CD4-positive, CD25-positive, alpha-beta regulatory T cell (primary cell): ENCODE measurements at regions not wholly inside any gene's neighbourhood (a gene's known extent, or its start where the extent isn't known, plus 50 kb on each side); places are given as distances from the start of the nearest gene placed in this dataset.

ENCODE experiments used
- ATAC-seq, 2 donors: fragments of 150-1000 bp; cut with Tn5 transposase; one replicate each; pipeline ENCODE4 v1.10.0; 2021; ENCODE audit warnings: low read depth in 2 of 2, moderate number of reproducible peaks in 2 of 2, moderate library complexity in 1 of 2
- DNase-seq, 3 donors: peaks; one replicate each; pipeline versions ENCODE4 v3.0.0 to v3.0.0-alpha.2; 2012 to 2022; ENCODE audit warnings: mixed read lengths in 1 of 3
- H3K27ac ChIP-seq: one replicate; pipeline ENCODE4 v1.7.0; 2013; ENCODE audit warnings: mild to moderate bottlenecking, low read length; ENCODE audit not compliant: insufficient read depth, poor library complexity, severe bottlenecking
- H3K27me3 ChIP-seq: one replicate; pipeline ENCODE4 v1.7.0; 2013; ENCODE audit warnings: low read length; ENCODE audit not compliant: control insufficient read depth, insufficient read depth
- H3K36me3 ChIP-seq: one replicate; pipeline ENCODE4 v1.7.0; 2013; ENCODE audit warnings: mild to moderate bottlenecking, low read length, moderate library complexity; ENCODE audit not compliant: control insufficient read depth, insufficient read depth
- H3K4me1 ChIP-seq: 2 replicates; pipeline ENCODE4 v1.7.0; 2013; ENCODE audit warnings: mild to moderate bottlenecking, low read length; ENCODE audit not compliant: insufficient read depth, control insufficient read depth, poor library complexity, severe bottlenecking
- H3K4me3 ChIP-seq: one replicate; pipeline ENCODE4 v1.7.0; 2013; ENCODE audit warnings: low read depth, mild to moderate bottlenecking, low read length, moderate library complexity
- H3K9me3 ChIP-seq, 2 experiments: 1 replicate in 1 of 2; 2 replicates in 1 of 2; pipeline ENCODE4 v1.7.0; 2013; ENCODE audit warnings: low read length in 2 of 2, mild to moderate bottlenecking in 1 of 2, moderate library complexity in 1 of 2; ENCODE audit not compliant: control insufficient read depth in 2 of 2
- H3K27ac Mint-ChIP-seq, 3 donors: one replicate each; pipeline ENCODE4 v1.8.0; 2020 to 2022; ENCODE audit warnings: mild to moderate bottlenecking in 3 of 3, mixed read lengths in 3 of 3, moderate library complexity in 2 of 3
- H3K27me3 Mint-ChIP-seq: one replicate; pipeline ENCODE4 v1.8.0; 2022; ENCODE audit warnings: mild to moderate bottlenecking, mixed read lengths
- H3K36me3 Mint-ChIP-seq: one replicate; pipeline ENCODE4 v1.8.0; 2020; ENCODE audit warnings: mixed read lengths
- H3K4me1 Mint-ChIP-seq, 4 donors: one replicate each; pipeline ENCODE4 v1.8.0; 2020 to 2022; ENCODE audit warnings: mixed read lengths in 4 of 4, mild to moderate bottlenecking in 1 of 4
- H3K4me3 Mint-ChIP-seq, 4 donors: one replicate each; pipeline ENCODE4 v1.8.0; 2020 to 2022; ENCODE audit warnings: mild to moderate bottlenecking in 4 of 4, mixed read lengths in 4 of 4, moderate library complexity in 3 of 4
- H3K9me3 Mint-ChIP-seq, 7 donors: one replicate each; pipeline ENCODE4 v1.8.0; 2020 to 2022; ENCODE audit warnings: mixed read lengths in 7 of 7, mild to moderate bottlenecking in 3 of 7, moderate library complexity in 2 of 7

DNA sequence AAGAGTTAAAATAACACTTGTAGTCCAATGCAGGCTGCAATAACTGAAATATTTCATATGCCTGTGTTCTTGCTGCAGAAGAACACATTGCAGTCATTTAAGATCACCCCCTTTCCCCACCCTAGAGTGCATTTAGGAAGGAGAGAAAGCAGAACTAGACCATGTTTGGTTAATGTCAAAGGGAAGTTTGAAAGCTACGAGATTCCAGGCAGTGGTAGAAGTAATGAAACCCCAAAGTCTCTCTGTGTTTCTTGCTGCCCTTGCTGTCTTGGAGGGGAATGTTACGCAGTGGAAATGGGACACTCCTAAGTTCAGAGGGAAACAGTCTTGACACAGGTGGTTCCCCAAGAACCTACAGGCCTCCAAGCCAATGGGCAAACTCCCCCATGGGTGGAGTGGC is 242.9 kb downstream of the PTEN start:
- no peak for ATAC-seq
- H3K4me1 ChIP-seq: no peaks in the 10 kb centered on the region

DNA sequence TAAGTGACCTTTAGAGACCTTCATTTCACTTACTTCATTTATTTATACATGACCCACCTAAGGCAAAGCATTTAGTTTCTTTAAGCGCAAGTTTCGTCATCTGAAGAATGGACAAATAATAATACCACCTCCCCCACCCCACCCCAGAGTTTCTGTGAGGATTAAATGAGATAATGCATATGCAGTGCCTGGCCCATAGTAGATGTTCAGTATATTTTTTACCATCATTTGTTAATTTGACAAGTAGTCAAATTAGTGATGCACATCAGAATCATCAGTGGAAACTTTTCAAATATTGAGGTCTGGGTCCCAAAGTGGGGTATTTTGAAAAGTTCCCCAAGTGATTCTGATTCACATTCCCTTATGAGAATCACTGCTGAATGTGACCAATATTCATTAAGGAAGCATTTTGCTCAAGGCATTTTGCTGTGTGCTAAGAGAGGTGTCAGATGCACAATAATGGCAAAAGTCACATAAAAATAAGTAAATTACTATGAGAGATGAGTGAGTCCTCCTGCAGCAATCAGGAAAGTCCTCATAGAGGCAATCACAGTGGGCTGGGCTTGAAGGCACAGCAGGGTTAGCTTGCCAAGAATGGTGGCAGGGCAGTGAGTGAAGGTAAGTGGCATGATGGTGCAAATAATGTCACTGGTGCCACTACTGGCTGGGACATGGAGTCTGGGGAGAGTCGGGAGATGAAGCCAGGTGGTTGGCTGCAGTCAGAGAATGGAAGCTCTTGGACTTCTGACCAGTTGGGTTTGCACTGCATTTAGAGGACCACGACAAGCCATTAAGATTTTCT is 244.1 kb downstream of the PTEN start:
- Histone ChIP-seq H3K4me1 (no peaks in the 10 kb centered on the region), H3K4me3 (no peak overlapping the region), H3K27me3 (no peaks in the 10 kb centered on the region), H3K36me3 (no peaks in the 10 kb centered on the region), H3K27ac (no peak overlapping the region), H3K9me3 (no peaks in the 10 kb centered on the region)
- Mint-ChIP-seq H3K4me3 (no peak overlapping the region), H3K4me1 (peaks cover 0 to 8% (median 6%) of the 10 kb centered on the region in 4 donors), H3K27me3 (no peaks in the 10 kb centered on the region), H3K36me3 (no peaks in the 10 kb centered on the region), H3K9me3 (peaks cover 0 to 2% (median 0%) of the 10 kb centered on the region in 7 donors), H3K27ac (peak overlapping the region in 1 of 3 donors; percentile 54)
- DNase-seq (no peak), ATAC-seq (no peak)

More for the DNA sequence above, 242.9 kb downstream of the PTEN start:
- Mint-ChIP-seq H3K36me3 (no peaks in the 10 kb centered on the region), H3K4me1 (peaks cover 0 to 8% (median 6%) of the 10 kb centered on the region in 4 donors), H3K27ac (no peak overlapping the region), H3K9me3 (peaks cover 0 to 4% (median 0%) of the 10 kb centered on the region in 7 donors), H3K27me3 (no peaks in the 10 kb centered on the region), H3K4me3 (no peak overlapping the region)
- Histone ChIP-seq H3K4me3 (no peak overlapping the region), H3K36me3 (no peaks in the 10 kb centered on the region), H3K27ac (no peak overlapping the region), H3K9me3 (no peaks in the 10 kb centered on the region), H3K27me3 (no peaks in the 10 kb centered on the region)
- DNase-seq: no peak

DNA sequence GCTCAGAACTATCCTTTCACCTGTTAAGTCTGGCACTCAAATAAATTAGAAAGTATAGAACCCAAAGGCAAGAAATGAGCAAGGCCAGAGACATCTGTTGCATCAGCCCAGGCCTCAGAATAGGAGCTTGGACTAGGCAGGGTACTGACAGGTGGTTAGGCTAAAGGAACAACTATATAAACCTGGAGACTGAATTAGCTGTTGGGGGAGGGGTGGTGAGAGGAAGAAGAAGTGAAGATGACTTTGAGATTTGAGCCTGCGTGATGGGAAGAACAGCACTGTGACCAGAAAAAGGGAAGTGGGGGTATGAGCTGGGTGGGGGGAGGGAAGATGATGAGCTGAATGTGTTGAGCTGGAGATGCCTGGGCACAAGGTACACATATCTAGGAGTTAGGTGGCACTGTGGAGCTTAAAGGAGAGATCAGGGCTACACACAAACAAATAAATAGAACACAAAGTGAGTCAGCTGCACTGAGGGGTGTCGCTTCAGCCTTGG is 244.7 kb downstream of the PTEN start:
- ATAC-seq (peak; percentile 16 to 39), DNase-seq (no peak)
- no peaks in the 10 kb centered on the region for H3K4me1 ChIP-seq
- H3K27me3 Mint-ChIP-seq: no peaks in the 10 kb centered on the region
- no peak overlapping the region for H3K4me3 Mint-ChIP-seq
- H3K4me1 Mint-ChIP-seq: peaks cover 0 to 8% (median 6%) of the 10 kb centered on the region in 4 donors
- no peak overlapping the region for H3K4me3 ChIP-seq
- H3K27ac Mint-ChIP-seq: peak overlapping the region in 2 of 3 donors; percentile 21 to 54
- no peaks in the 10 kb centered on the region for H3K27me3 ChIP-seq
- H3K9me3 ChIP-seq: no peaks in the 10 kb centered on the region
- H3K9me3 Mint-ChIP-seq: peaks cover 0 to 2% (median 0%) of the 10 kb centered on the region in 7 donors
- H3K36me3 Mint-ChIP-seq: no peaks in the 10 kb centered on the region
- no peaks in the 10 kb centered on the region for H3K36me3 ChIP-seq
- no peak overlapping the region for H3K27ac ChIP-seq

DNA sequence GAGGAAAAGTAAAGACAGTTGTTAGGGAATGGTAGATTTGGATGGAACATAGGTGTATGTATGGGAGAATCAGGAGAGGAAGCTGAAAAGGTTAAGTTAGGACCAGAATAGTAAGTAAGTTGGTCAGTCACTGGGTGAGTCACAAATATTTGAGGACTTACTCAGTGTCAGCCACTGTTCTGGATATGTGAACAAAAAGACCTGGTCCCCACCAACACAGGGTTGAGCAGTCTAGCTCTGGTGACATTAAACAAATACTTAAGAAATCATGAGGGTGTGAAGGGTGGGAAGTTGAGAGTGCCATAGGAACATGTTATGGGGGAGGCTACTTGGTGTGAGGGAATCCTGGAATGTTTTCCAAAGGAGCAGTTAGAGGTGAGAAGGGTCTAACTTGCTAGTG is 246.9 kb downstream of the PTEN start:
- no peak overlapping the region for H3K27ac Mint-ChIP-seq
- Histone ChIP-seq H3K4me1 (peaks cover 5% of the 10 kb centered on the region), H3K27ac (no peak overlapping the region), H3K27me3 (no peaks in the 10 kb centered on the region), H3K9me3 (no peaks in the 10 kb centered on the region), H3K4me3 (no peak overlapping the region), H3K36me3 (no peaks in the 10 kb centered on the region)
- peaks cover 0 to 1% (median 0%) of the 10 kb centered on the region in 7 donors for H3K9me3 Mint-ChIP-seq
- H3K36me3 Mint-ChIP-seq: no peaks in the 10 kb centered on the region
- H3K27me3 Mint-ChIP-seq: no peaks in the 10 kb centered on the region
- H3K4me1 Mint-ChIP-seq: peaks cover 5 to 16% (median 11%) of the 10 kb centered on the region in 4 donors
- no peak for DNase-seq
- no peak for ATAC-seq
- H3K4me3 Mint-ChIP-seq: no peak overlapping the region

DNA sequence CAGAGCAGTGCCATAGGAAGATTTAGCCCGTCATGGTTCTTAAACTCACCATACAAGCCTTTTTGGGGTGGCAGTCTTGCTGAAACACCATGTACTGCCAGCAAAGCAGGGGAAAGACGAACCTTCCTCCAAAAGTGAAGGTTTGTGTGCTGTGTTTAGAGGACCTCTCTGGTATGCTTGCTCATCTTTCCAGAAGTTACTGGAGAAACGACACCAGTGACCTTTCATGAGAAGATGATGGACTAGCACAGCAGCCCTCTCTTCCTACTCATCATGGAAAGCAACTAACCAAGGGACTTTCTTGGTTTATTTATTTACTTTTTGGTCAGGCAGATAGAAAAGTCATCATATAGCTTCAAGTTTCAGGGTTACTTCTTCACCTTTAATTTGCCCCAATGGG is 247.4 kb downstream of the PTEN start:
- ATAC-seq: no peak
- Histone ChIP-seq H3K4me1 (peaks cover 5% of the 10 kb centered on the region), H3K9me3 (no peaks in the 10 kb centered on the region), H3K4me3 (no peak overlapping the region), H3K27ac (no peak overlapping the region), H3K27me3 (no peaks in the 10 kb centered on the region), H3K36me3 (no peaks in the 10 kb centered on the region)
- Mint-ChIP-seq H3K36me3 (no peaks in the 10 kb centered on the region), H3K27ac (peak overlapping the region in 1 of 3 donors; percentile 5), H3K9me3 (peaks cover 0 to 1% (median 0%) of the 10 kb centered on the region in 7 donors), H3K4me3 (no peak overlapping the region), H3K27me3 (no peaks in the 10 kb centered on the region), H3K4me1 (peaks cover 5 to 18% (median 11%) of the 10 kb centered on the region in 4 donors)
- DNase-seq: no peak

DNA sequence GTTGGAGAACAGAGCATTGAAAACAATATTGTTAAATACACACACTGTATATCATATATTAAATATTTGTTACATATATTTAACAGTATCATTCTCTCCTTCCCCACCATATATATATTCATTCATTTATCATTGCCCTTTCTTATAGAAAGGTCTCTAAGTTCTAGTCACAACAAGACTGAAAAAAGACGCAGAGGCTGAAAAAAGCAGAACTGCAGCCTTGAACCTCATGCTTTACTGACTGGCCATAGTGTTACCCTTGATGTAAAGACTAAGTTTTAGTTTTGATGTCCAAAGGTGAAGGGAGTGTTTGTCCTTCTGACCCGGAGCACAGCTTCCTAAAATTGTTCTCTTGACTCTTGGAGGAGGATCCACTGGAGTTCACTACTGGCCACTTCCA is 247.9 kb downstream of the PTEN start:
- H3K27ac Mint-ChIP-seq: no peak overlapping the region
- Histone ChIP-seq H3K27ac (no peak overlapping the region), H3K27me3 (no peaks in the 10 kb centered on the region), H3K4me1 (peaks cover 5% of the 10 kb centered on the region), H3K36me3 (no peaks in the 10 kb centered on the region), H3K9me3 (no peaks in the 10 kb centered on the region), H3K4me3 (no peak overlapping the region)
- peaks cover 5 to 18% (median 11%) of the 10 kb centered on the region in 4 donors for H3K4me1 Mint-ChIP-seq
- H3K9me3 Mint-ChIP-seq: peaks cover 0 to 1% (median 0%) of the 10 kb centered on the region in 7 donors
- no peak overlapping the region for H3K4me3 Mint-ChIP-seq
- H3K27me3 Mint-ChIP-seq: no peaks in the 10 kb centered on the region
- no peaks in the 10 kb centered on the region for H3K36me3 Mint-ChIP-seq
- DNase-seq: no peak
- no peak for ATAC-seq

DNA sequence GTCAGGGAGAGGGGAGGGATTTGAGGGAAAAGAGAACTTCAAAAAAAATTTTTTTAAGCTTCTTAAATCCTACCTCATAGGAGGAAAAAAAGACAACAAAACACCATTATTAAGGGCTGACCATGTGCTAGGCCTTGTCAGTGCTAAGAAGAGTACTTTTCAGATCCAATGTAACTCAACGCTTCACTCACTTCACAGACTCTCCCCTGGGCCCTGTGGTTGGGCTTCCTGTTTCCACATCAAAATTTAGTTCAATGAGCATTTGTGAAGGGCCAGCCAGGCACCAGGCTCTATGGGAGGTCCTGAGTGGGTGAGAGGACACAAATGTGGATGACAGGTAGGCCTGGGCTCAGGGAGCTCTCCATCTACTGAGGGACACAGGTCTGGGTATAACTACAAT is 249.8 kb downstream of the PTEN start:
- Histone ChIP-seq H3K36me3 (no peaks in the 10 kb centered on the region), H3K27me3 (no peaks in the 10 kb centered on the region), H3K27ac (no peak overlapping the region), H3K4me3 (no peak overlapping the region), H3K9me3 (no peaks in the 10 kb centered on the region), H3K4me1 (peaks cover 22% of the 10 kb centered on the region)
- Mint-ChIP-seq H3K27me3 (no peaks in the 10 kb centered on the region), H3K27ac (no peak overlapping the region), H3K9me3 (no peaks in the 10 kb centered on the region), H3K4me3 (no peak overlapping the region), H3K4me1 (peaks cover 0 to 12% (median 8%) of the 10 kb centered on the region in 4 donors), H3K36me3 (no peaks in the 10 kb centered on the region)
- ATAC-seq (no peak), DNase-seq (no peak)
